Lung (tissue), 11 donors: ENCODE measurements at regions not wholly inside any gene's neighbourhood (a gene's known extent, or its start where the extent isn't known, plus 50 kb on each side); places are given as distances from the start of the nearest gene placed in this dataset.

ENCODE experiments used
- ATAC-seq: fragments of 200-7000 bp; cut with Tn5 transposase; one replicate; pipeline ENCODE4 v1.9.1; 2020; ENCODE audit warnings: moderate number of reproducible peaks; ENCODE audit not compliant: insufficient read depth, low FRiP score
- DNase-seq, 3 donors: peaks; one replicate each; pipeline ENCODE4 v3.0.0-alpha.2; 2013 to 2017
- H3K27ac ChIP-seq, 2 donors: one replicate each; pipeline ENCODE4 v1.5.1; 2013; ENCODE audit warnings: mild to moderate bottlenecking in 2 of 2, moderate library complexity in 2 of 2, control low read depth in 1 of 2, inconsistent platforms in 1 of 2, low read depth in 1 of 2, low read length in 1 of 2
- H3K27me3 ChIP-seq, 3 donors: one replicate each; pipeline ENCODE4 v1.5.1; 2013; ENCODE audit warnings: low read length in 2 of 3; ENCODE audit not compliant: control insufficient read depth in 3 of 3, insufficient read depth in 3 of 3
- H3K36me3 ChIP-seq, 4 donors: one replicate each; pipeline ENCODE4 v1.5.1; 2013; ENCODE audit warnings: low read length in 4 of 4, mild to moderate bottlenecking in 1 of 4, moderate library complexity in 1 of 4; ENCODE audit not compliant: control insufficient read depth in 4 of 4, insufficient read depth in 4 of 4
- H3K4me1 ChIP-seq, 5 donors: one replicate each; pipeline ENCODE4 v1.5.1; 2013; ENCODE audit warnings: low read length in 5 of 5, mild to moderate bottlenecking in 2 of 5, moderate library complexity in 1 of 5; ENCODE audit not compliant: control insufficient read depth in 5 of 5, insufficient read depth in 5 of 5
- H3K4me3 ChIP-seq: one replicate; pipeline ENCODE4 v1.5.1; 2013; ENCODE audit warnings: mild to moderate bottlenecking, control low read depth, moderate library complexity
- H3K9ac ChIP-seq, 2 donors: one replicate each; pipeline ENCODE4 v1.5.1; 2013; ENCODE audit warnings: low read length in 2 of 2, control low read depth in 1 of 2; ENCODE audit not compliant: insufficient read depth in 1 of 2
- H3K9me3 ChIP-seq, 4 donors: one replicate each; pipeline ENCODE4 v1.5.1; 2013; ENCODE audit warnings: low read length in 3 of 4, mild to moderate bottlenecking in 1 of 4, moderate library complexity in 1 of 4; ENCODE audit not compliant: control insufficient read depth in 4 of 4, insufficient read depth in 3 of 4
- WGBS, 2 donors: extraction: QIAGEN DNeasy Blood & Tissue Kit; methylation state at CpG; one replicate each; pipeline ENCODE4 v1.1.7; 2013; 5-methylcytosine and 5-hydroxymethylcytosine counted together
- TF ChIP-seq, protein P1 (sequence below): IDR thresholded peaks from 2 replicates; pipeline ENCODE4 v1.5.1; 2012; ENCODE audit warnings: mild to moderate bottlenecking; ENCODE audit errors: control extremely low read depth, extremely low read depth
- donor health status: control.
- donor health status: control.
- donor health status: Bipolar disorder and iron deficiency.
- donor health status: healthy.
- donor health status: DM: yes; HTN: yes; CAD: no.

DNA sequence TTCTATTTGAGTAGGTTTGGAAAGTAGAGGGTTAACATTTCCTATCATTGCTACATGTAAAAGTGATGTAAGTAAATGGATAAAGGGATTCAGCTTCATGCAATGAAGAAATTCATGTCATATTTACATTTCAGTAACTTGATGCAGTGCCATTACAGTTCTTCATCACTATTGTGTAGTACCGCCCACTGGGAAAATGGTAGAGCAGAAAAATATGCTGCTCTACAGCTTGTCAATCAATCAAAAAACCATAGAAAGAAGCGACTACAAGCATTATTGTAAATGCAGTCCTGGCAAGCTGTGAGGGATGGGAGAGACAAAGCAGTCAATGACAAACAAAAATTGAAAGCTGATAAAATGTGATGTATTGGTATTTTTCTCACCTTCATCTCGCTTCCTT lies 1597.9 kb downstream of the RPA4 start:
- 83 to 93% methylated on average over 3 of the region's 3 CpGs for WGBS, 2 donors
- no peak overlapping the region for H3K9ac ChIP-seq
- no peak overlapping the region for H3K4me3 ChIP-seq
- TF ChIP-seq, protein P1, sequence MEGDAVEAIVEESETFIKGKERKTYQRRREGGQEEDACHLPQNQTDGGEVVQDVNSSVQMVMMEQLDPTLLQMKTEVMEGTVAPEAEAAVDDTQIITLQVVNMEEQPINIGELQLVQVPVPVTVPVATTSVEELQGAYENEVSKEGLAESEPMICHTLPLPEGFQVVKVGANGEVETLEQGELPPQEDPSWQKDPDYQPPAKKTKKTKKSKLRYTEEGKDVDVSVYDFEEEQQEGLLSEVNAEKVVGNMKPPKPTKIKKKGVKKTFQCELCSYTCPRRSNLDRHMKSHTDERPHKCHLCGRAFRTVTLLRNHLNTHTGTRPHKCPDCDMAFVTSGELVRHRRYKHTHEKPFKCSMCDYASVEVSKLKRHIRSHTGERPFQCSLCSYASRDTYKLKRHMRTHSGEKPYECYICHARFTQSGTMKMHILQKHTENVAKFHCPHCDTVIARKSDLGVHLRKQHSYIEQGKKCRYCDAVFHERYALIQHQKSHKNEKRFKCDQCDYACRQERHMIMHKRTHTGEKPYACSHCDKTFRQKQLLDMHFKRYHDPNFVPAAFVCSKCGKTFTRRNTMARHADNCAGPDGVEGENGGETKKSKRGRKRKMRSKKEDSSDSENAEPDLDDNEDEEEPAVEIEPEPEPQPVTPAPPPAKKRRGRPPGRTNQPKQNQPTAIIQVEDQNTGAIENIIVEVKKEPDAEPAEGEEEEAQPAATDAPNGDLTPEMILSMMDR, result no peak
- ATAC-seq (no peak), DNase-seq (no peak)
- no peak overlapping the region for H3K27ac ChIP-seq
- H3K27me3 ChIP-seq, result peaks cover 0 to 31% (median 4%) of the 10 kb centered on the region in 3 donors
- H3K9me3 ChIP-seq, result no peaks in the 10 kb centered on the region
- H3K4me1 ChIP-seq, result no peaks in the 10 kb centered on the region
- no peaks in the 10 kb centered on the region for H3K36me3 ChIP-seq

DNA sequence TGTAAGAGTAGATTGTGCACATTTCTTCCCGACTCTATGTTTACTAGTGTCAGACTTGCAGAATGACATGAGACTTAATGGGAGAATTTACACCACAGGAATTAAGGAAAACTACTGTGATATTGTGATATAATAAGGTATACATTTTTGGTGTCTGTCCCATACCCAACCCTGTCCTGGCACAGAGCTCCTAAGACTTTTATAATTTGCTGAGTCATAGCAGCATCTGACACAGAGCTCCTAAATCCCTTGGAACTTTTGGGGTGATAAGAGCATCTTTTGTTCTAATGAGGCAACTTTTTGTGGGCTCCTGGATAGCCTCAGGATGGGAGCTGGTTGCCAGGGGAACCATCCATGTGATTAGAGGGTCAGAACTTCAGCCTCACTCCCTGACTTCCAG lies 1607.0 kb downstream of the RPA4 start:
- Histone ChIP-seq H3K27ac (no peak overlapping the region), H3K36me3 (no peaks in the 10 kb centered on the region), H3K9ac (no peak overlapping the region), H3K9me3 (no peaks in the 10 kb centered on the region), H3K27me3 (peaks cover 0 to 16% (median 0%) of the 10 kb centered on the region in 3 donors), H3K4me1 (no peaks in the 10 kb centered on the region), H3K4me3 (no peak overlapping the region)
- no peak for DNase-seq
- 88% methylated on average over 1 of the region's 1 CpG for WGBS, 2 donors
- TF ChIP-seq, protein P1, result no peak
- no peak for ATAC-seq

DNA sequence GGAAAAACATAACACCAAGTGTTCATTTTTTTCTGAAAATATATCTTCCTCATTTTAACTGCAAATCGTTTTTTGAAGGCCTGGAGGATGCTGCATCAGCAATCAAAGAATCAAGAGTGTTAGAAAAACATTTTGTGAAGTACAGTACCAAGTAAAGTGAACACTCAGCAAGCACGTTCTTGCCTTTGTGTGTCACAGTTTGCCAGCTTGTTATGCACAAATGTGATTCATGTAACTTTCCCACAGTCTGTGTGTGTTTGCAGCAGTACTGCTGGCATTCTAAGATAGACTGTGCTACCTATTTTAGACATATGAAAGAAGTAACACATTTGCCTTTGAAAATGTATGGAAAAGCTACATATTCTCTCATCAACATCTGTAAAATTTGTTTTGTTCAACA lies 1617.7 kb downstream of the RPA4 start:
- Histone ChIP-seq H3K9ac (no peak overlapping the region), H3K4me3 (no peak overlapping the region), H3K27me3 (peaks cover 0 to 16% (median 7%) of the 10 kb centered on the region in 3 donors), H3K9me3 (no peaks in the 10 kb centered on the region), H3K36me3 (no peaks in the 10 kb centered on the region), H3K27ac (no peak overlapping the region), H3K4me1 (no peaks in the 10 kb centered on the region)
- TF ChIP-seq, protein P1, result no peak
- no peak for DNase-seq
- 29 to 37% methylated on average over 2 of the region's 2 CpGs for WGBS, 2 donors
- ATAC-seq, result no peak

GRCh38 chrX:98506907-98507306 lies 1623.2 kb downstream of the RPA4 start:
- ATAC-seq (no peak), DNase-seq (no peak)
- Histone ChIP-seq H3K36me3 (no peaks in the 10 kb centered on the region), H3K27ac (no peak overlapping the region), H3K4me1 (no peaks in the 10 kb centered on the region), H3K9ac (no peak overlapping the region), H3K9me3 (no peaks in the 10 kb centered on the region), H3K27me3 (peaks cover 0 to 5% (median 0%) of the 10 kb centered on the region in 3 donors), H3K4me3 (no peak overlapping the region)
- TF ChIP-seq, protein P1, result no peak
- WGBS, 2 donors, result 61 to 71% methylated on average over 1 of the region's 1 CpG
